Liver (tissue), 3 donors: ENCODE measurements at regions not wholly inside any gene's neighbourhood (a gene's known extent, or its start where the extent isn't known, plus 50 kb on each side); places are given as distances from the start of the nearest gene placed in this dataset.

Source experiments
- GABPA ChIP-seq, 2 donors: IDR thresholded peaks in 1 of 2; conservative IDR thresholded peaks in 1 of 2; 2 replicates each; pipeline ENCODE4 v1.6.1; 2016; ENCODE audit warnings: antibody characterized with exemption in 2 of 2, mild to moderate bottlenecking in 1 of 2, moderate library complexity in 1 of 2
- RAD21 ChIP-seq, 2 donors: IDR thresholded peaks; 2 replicates each; pipeline ENCODE4 v1.6.1; 2016; ENCODE audit warnings: antibody characterized with exemption in 2 of 2, mild to moderate bottlenecking in 2 of 2
- TF ChIP-seq, protein P1 (sequence below): fragments of 150-350 bp; IDR thresholded peaks from 2 replicates; pipeline ENCODE4 v1.5.1; 2017; ENCODE audit warnings: improper control_type of control experiment, low read depth, low read length; ENCODE audit not compliant: missing input control
- TF ChIP-seq, protein P2 (sequence below): IDR thresholded peaks from 2 replicates; pipeline ENCODE4 v1.6.1; 2016; ENCODE audit warnings: antibody characterized with exemption
- TF ChIP-seq, protein P3 (sequence below): IDR thresholded peaks from 2 replicates; pipeline ENCODE4 v1.6.1; 2016; ENCODE audit warnings: antibody characterized with exemption
- TF ChIP-seq, protein P4 (sequence below): IDR thresholded peaks from 2 replicates; pipeline ENCODE4 v1.6.1; 2016; ENCODE audit warnings: antibody characterized with exemption, mild to moderate bottlenecking
- TF ChIP-seq, protein P5 (sequence below): IDR thresholded peaks from 2 replicates; pipeline ENCODE4 v1.6.1; 2016; ENCODE audit warnings: antibody characterized with exemption
- donor health status: healthy.
- donor health status: healthy.

DNA sequence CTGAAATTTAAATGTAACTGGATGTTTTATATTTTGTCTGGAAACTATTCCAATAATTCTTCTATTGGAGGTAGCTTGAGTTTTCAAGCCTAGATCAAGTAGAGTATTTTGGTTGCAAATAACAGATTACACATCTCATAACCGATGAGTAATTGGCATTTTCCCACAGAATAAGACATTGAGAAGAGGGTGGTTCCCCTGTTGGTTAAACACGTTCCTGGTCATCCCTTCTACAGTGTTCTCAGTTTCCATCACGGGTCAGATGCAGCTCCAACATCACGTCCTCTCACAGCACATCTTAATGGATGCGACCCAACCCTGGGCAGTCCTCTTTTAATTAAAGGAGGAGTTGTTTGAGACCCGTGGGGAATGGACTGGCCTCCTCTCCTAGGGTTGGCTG, 149.0 kb upstream of the ZNF516 start:
- TF ChIP-seq, protein P1, sequence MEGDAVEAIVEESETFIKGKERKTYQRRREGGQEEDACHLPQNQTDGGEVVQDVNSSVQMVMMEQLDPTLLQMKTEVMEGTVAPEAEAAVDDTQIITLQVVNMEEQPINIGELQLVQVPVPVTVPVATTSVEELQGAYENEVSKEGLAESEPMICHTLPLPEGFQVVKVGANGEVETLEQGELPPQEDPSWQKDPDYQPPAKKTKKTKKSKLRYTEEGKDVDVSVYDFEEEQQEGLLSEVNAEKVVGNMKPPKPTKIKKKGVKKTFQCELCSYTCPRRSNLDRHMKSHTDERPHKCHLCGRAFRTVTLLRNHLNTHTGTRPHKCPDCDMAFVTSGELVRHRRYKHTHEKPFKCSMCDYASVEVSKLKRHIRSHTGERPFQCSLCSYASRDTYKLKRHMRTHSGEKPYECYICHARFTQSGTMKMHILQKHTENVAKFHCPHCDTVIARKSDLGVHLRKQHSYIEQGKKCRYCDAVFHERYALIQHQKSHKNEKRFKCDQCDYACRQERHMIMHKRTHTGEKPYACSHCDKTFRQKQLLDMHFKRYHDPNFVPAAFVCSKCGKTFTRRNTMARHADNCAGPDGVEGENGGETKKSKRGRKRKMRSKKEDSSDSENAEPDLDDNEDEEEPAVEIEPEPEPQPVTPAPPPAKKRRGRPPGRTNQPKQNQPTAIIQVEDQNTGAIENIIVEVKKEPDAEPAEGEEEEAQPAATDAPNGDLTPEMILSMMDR, result no peak
- TF ChIP-seq, protein P2, sequence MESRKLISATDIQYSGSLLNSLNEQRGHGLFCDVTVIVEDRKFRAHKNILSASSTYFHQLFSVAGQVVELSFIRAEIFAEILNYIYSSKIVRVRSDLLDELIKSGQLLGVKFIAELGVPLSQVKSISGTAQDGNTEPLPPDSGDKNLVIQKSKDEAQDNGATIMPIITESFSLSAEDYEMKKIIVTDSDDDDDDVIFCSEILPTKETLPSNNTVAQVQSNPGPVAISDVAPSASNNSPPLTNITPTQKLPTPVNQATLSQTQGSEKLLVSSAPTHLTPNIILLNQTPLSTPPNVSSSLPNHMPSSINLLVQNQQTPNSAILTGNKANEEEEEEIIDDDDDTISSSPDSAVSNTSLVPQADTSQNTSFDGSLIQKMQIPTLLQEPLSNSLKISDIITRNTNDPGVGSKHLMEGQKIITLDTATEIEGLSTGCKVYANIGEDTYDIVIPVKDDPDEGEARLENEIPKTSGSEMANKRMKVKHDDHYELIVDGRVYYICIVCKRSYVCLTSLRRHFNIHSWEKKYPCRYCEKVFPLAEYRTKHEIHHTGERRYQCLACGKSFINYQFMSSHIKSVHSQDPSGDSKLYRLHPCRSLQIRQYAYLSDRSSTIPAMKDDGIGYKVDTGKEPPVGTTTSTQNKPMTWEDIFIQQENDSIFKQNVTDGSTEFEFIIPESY, result no peak
- TF ChIP-seq GABPA (IDR thresholded peaks at IDR 0.05 in 1 of 2, conservative IDR thresholded peaks at IDR 0.05 in 1 of 2) (no peak), RAD21 (IDR thresholded peaks at IDR 0.05) (no peak)
- TF ChIP-seq, protein P3, sequence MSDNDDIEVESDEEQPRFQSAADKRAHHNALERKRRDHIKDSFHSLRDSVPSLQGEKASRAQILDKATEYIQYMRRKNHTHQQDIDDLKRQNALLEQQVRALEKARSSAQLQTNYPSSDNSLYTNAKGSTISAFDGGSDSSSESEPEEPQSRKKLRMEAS, result no peak
- TF ChIP-seq, protein P4, sequence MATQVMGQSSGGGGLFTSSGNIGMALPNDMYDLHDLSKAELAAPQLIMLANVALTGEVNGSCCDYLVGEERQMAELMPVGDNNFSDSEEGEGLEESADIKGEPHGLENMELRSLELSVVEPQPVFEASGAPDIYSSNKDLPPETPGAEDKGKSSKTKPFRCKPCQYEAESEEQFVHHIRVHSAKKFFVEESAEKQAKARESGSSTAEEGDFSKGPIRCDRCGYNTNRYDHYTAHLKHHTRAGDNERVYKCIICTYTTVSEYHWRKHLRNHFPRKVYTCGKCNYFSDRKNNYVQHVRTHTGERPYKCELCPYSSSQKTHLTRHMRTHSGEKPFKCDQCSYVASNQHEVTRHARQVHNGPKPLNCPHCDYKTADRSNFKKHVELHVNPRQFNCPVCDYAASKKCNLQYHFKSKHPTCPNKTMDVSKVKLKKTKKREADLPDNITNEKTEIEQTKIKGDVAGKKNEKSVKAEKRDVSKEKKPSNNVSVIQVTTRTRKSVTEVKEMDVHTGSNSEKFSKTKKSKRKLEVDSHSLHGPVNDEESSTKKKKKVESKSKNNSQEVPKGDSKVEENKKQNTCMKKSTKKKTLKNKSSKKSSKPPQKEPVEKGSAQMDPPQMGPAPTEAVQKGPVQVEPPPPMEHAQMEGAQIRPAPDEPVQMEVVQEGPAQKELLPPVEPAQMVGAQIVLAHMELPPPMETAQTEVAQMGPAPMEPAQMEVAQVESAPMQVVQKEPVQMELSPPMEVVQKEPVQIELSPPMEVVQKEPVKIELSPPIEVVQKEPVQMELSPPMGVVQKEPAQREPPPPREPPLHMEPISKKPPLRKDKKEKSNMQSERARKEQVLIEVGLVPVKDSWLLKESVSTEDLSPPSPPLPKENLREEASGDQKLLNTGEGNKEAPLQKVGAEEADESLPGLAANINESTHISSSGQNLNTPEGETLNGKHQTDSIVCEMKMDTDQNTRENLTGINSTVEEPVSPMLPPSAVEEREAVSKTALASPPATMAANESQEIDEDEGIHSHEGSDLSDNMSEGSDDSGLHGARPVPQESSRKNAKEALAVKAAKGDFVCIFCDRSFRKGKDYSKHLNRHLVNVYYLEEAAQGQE, result no peak
- TF ChIP-seq, protein P5, sequence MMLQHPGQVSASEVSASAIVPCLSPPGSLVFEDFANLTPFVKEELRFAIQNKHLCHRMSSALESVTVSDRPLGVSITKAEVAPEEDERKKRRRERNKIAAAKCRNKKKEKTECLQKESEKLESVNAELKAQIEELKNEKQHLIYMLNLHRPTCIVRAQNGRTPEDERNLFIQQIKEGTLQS, result no peak
